HepG2 (cell line): ENCODE measurements at regions not wholly inside any gene's neighbourhood (a gene's known extent, or its start where the extent isn't known, plus 50 kb on each side); places are given as distances from the start of the nearest gene placed in this dataset.

ENCODE experiments used
- ATAC-seq: fragments of 200-7000 bp; cut with Tn5 transposase; 3 replicates; pipeline ENCODE4 v1.9.1; 2020; ENCODE audit warnings: mild to moderate bottlenecking, moderate library complexity
- BruUV-seq: library from RNA; stranded (reverse); fragments of 400-500 nt; replicated peaks from 2 replicates; lab custom pipeline; 2021; lab: Mats Ljungman, UMichigan
- CTCF ChIA-PET: fragments of 300-600 bp; formaldehyde crosslinking; extraction: SDS; loops from one replicate; lab custom pipeline; 2021; ENCODE audit warnings: low total read pairs, inconsistent platforms, low intra/inter-chr PET ratio; lab: Yijun Ruan, JAX
- POLR2A ChIA-PET: fragments of 350-600 bp; sonication (Branson Sonifier 250); formaldehyde crosslinking; loops from one replicate; lab custom pipeline; 2020; ENCODE audit warnings: antibody characterized with exemption, inconsistent platforms; lab: Yijun Ruan, JAX
- DNase-seq: peaks from one replicate; pipeline ENCODE4 v3.0.0-alpha.2; 2015; ENCODE audit warnings: low spot score
- FAIRE-seq: peaks from 3 replicates; lab custom pipeline; 2011; peaks lifted over from hg19 to GRCh38; lab: Jason Lieb, UNC
- H2AFZ ChIP-seq: one replicate; pipeline ENCODE4 v1.6.1; 2011; ENCODE audit warnings: low read length, inconsistent platforms
- H3K27ac ChIP-seq: fragments of 300-600 bp; 3 replicates; pipeline ENCODE4 v1.8.0; 2011; ENCODE audit warnings: mixed run types, mild to moderate bottlenecking, mixed read lengths, low read length, inconsistent platforms; ENCODE audit not compliant: insufficient read depth; ENCODE audit errors: extremely low read length
- H3K27me3 ChIP-seq, 2 experiments: fragments of 200-600 bp in 1 of 2; 2 replicates in 1 of 2; 3 replicates in 1 of 2; pipeline versions ENCODE4 v1.6.0 to v1.8.0; 2011; ENCODE audit warnings: low read length in 2 of 2, mild to moderate bottlenecking in 2 of 2, moderate library complexity in 2 of 2, inconsistent platforms in 1 of 2; ENCODE audit not compliant: insufficient read depth in 2 of 2, control insufficient read depth in 1 of 2
- H3K36me3 ChIP-seq, 2 experiments: fragments of 200-600 bp in 1 of 2; replicated peaks in 1 of 2; 2 replicates in 1 of 2; 3 replicates in 1 of 2; pipeline versions ENCODE4 v1.5.1 to v1.8.0; 2011; ENCODE audit warnings: low read length in 2 of 2, inconsistent platforms in 1 of 2; ENCODE audit not compliant: insufficient read depth in 2 of 2, control insufficient read depth in 1 of 2
- H3K4me1 ChIP-seq: 2 replicates; pipeline ENCODE4 v1.5.1; 2012; ENCODE audit warnings: low read length, inconsistent platforms; ENCODE audit not compliant: insufficient read depth
- H3K4me2 ChIP-seq: 2 replicates; pipeline ENCODE4 v1.6.0; 2011; ENCODE audit warnings: low read depth, low read length, inconsistent platforms
- H3K4me3 ChIP-seq, 3 experiments: fragments of 200-600 bp in 1 of 3; sonication (generic), shearing (Covaris generic) in 1 of 3; replicated peaks in 1 of 3; 2 replicates each; pipeline ENCODE4 v1.5.1; 2011 to 2016; ENCODE audit warnings: low read length in 3 of 3, inconsistent platforms in 2 of 3, low read depth in 2 of 3, mild to moderate bottlenecking in 2 of 3, control low read depth in 1 of 3, mixed read lengths in 1 of 3; ENCODE audit not compliant: insufficient read depth in 1 of 3
- H3K79me2 ChIP-seq: one replicate; pipeline ENCODE4 v1.6.1; 2011; ENCODE audit warnings: low read length, inconsistent platforms; ENCODE audit not compliant: insufficient read depth
- H3K9ac ChIP-seq: 2 replicates; pipeline ENCODE4 v1.6.0; 2011; ENCODE audit warnings: mild to moderate bottlenecking, low read depth, low read length, inconsistent platforms; ENCODE audit not compliant: insufficient read depth
- H3K9me3 ChIP-seq: 2 replicates; pipeline ENCODE4 v1.5.1; 2012; ENCODE audit warnings: mild to moderate bottlenecking, low read length
- H4K20me1 ChIP-seq: 2 replicates; pipeline ENCODE4 v1.6.0; 2011; ENCODE audit warnings: inconsistent platforms, mild to moderate bottlenecking, low read length, moderate library complexity; ENCODE audit not compliant: insufficient read depth
- CERS6 ChIP-seq: sonication (generic); formaldehyde crosslinking; IDR thresholded peaks from 2 replicates; pipeline ENCODE4 v1.5.0; 2020; ENCODE audit warnings: missing genetic modification reagents
- E2F2 ChIP-seq: sonication (generic); formaldehyde crosslinking; IDR thresholded peaks from 2 replicates; pipeline ENCODE4 v1.4.0; 2020; ENCODE audit warnings: missing genetic modification reagents, borderline replicate concordance
- HBP1 ChIP-seq: IDR thresholded peaks from 2 replicates; pipeline ENCODE4 v1.6.1; 2016; ENCODE audit warnings: low read depth, control low read depth
- JUNB ChIP-seq: sonication (generic); formaldehyde crosslinking; IDR thresholded peaks from 2 replicates; pipeline ENCODE4 v1.8.0; 2022; ENCODE audit warnings: missing genetic modification reagents, mild to moderate bottlenecking, borderline replicate concordance
- MBD4 ChIP-seq: IDR thresholded peaks from 2 replicates; pipeline ENCODE4 v1.6.1; 2012; ENCODE audit warnings: low read length, inconsistent platforms, borderline replicate concordance
- NONO ChIP-seq, 2 experiments: fragments of 450-650 bp in 1 of 2; sonication (generic) in 1 of 2; formaldehyde crosslinking in 1 of 2; IDR thresholded peaks in 1 of 2; conservative IDR thresholded peaks in 1 of 2; 2 replicates each; pipeline versions ENCODE4 v1.6.1 to v1.8.0; 2017 to 2022; ENCODE audit warnings: mild to moderate bottlenecking in 1 of 2, missing genetic modification reagents in 1 of 2, moderate library complexity in 1 of 2
- NR2F6 ChIP-seq, 2 experiments: IDR thresholded peaks; 2 replicates each; pipeline ENCODE4 v1.6.1; 2016; ENCODE audit warnings: antibody characterized with exemption in 1 of 2, mild to moderate bottlenecking in 1 of 2
- RXRB ChIP-seq: IDR thresholded peaks from 2 replicates; pipeline ENCODE4 v1.6.1; 2016; ENCODE audit warnings: borderline replicate concordance, missing genetic modification reagents, missing compliant biosample characterization
- ZNF530 ChIP-seq: sonication (generic); formaldehyde crosslinking; IDR thresholded peaks from 2 replicates; pipeline ENCODE4 v1.5.0; 2020; ENCODE audit warnings: low read depth, mild to moderate bottlenecking, missing genetic modification reagents
- WGBS: methylation state at CpG from one replicate; pipeline ENCODE4 v1.1.6; 2017; ENCODE audit warnings: low lambda C conversion rate; 5-methylcytosine and 5-hydroxymethylcytosine counted together
- in situ Hi-C: cut with HindIII; loops from 2 replicates; pipeline ENCODE4 v1.10.0; 2017; ENCODE audit warnings: low pct_unique_long_range_greater_than_20kb; ENCODE audit not compliant: extremely low pct_ligation_motif_present
- intact Hi-C: fragments of 100-400 bp; cut with micrococcal nuclease; formaldehyde crosslinking; loops from one replicate; pipeline ENCODE4 v1.10.0; 2022; ENCODE audit not compliant: unreplicated experiment

- H2AFZ ChIP-seq: no peak overlapping the region
- in situ Hi-C loops: no loop called here
- ChIA-PET POLR2A (no interaction called here), CTCF (no interaction called here)
- H3K27me3 ChIP-seq: no peaks in the 10 kb centered on the region
- intact Hi-C loops: no loop called here
- H4K20me1 ChIP-seq: no peaks in the 10 kb centered on the region
- peaks cover 74% of the 10 kb centered on the region for H3K9me3 ChIP-seq
- DNase-seq: no peak
- no peaks in the 10 kb centered on the region for H3K36me3 ChIP-seq
- 5% methylated on average over 4 of the region's 4 CpGs for WGBS
- no TSS peak for BruUV-seq
- no peaks in the 10 kb centered on the region for H3K4me1 ChIP-seq
- no peaks in the 10 kb centered on the region for H3K79me2 ChIP-seq
- TF ChIP-seq ZNF530 (CRISPR knock-in tag) (no peak), NONO (IDR thresholded peaks at IDR 0.05) (no peak), NONO (CRISPR knock-in tag; conservative IDR thresholded peaks at IDR 0.05) (no peak), NR2F6 (IDR thresholded peaks at IDR 0.05) (no peak), NR2F6 (CRISPR knock-in tag; IDR thresholded peaks at IDR 0.05) (no peak), JUNB (CRISPR knock-in tag) (no peak), RXRB (no peak), E2F2 (CRISPR knock-in tag) (no peak), MBD4 (no peak), CERS6 (CRISPR knock-in tag) (no peak), HBP1 (no peak)
- no peak overlapping the region for H3K9ac ChIP-seq
- no peak for ATAC-seq
- no peak overlapping the region for H3K27ac ChIP-seq
- no peak overlapping the region for H3K4me3 ChIP-seq
- FAIRE-seq: no peak
- no peak overlapping the region for H3K4me2 ChIP-seq
Measured at GRCh38 chr21:23607782-23608431, 1999.4 kb downstream of the MRPL39 start.
